Loucy (cell line): ENCODE measurements at regions not wholly inside any gene's neighbourhood (a gene's known extent, or its start where the extent isn't known, plus 50 kb on each side); places are given as distances from the start of the nearest gene placed in this dataset.

Experiments used
- H2AFZ ChIP-seq: fragments of 200-600 bp; sonication (generic); 2 replicates; pipeline ENCODE4 v1.6.0; 2016; ENCODE audit warnings: antibody characterized with exemption, mild to moderate bottlenecking, low read length, moderate library complexity
- H3F3A ChIP-seq: fragments of 200-600 bp; 2 replicates; pipeline ENCODE4 v1.6.0; 2016; ENCODE audit warnings: antibody characterized with exemption, low read depth, mild to moderate bottlenecking
- H3K27me3 ChIP-seq: fragments of 200-600 bp; sonication (generic); 2 replicates; pipeline ENCODE4 v1.6.1; 2014; ENCODE audit warnings: low read length, mild to moderate bottlenecking; ENCODE audit not compliant: insufficient read depth, poor library complexity, severe bottlenecking
- H3K36me3 ChIP-seq: fragments of 200-600 bp; sonication (generic); 2 replicates; pipeline ENCODE4 v1.6.1; 2016; ENCODE audit warnings: low read length; ENCODE audit not compliant: insufficient read depth
- H3K4me1 ChIP-seq: fragments of 200-600 bp; sonication (generic); 2 replicates; pipeline ENCODE4 v1.5.1; 2014; ENCODE audit warnings: low read length, mild to moderate bottlenecking; ENCODE audit not compliant: insufficient read depth, poor library complexity, severe bottlenecking
- H3K4me2 ChIP-seq: fragments of 200-600 bp; sonication (generic); 2 replicates; pipeline ENCODE4 v1.6.0; 2014; ENCODE audit warnings: antibody characterized with exemption, low read length, low read depth, mild to moderate bottlenecking; ENCODE audit not compliant: poor library complexity, severe bottlenecking
- H3K4me3 ChIP-seq: fragments of 200-600 bp; sonication (generic); 2 replicates; pipeline ENCODE4 v1.5.1; 2014; ENCODE audit warnings: low read length, mild to moderate bottlenecking, mixed read lengths; ENCODE audit not compliant: poor library complexity, severe bottlenecking
- H3K79me2 ChIP-seq: fragments of 200-600 bp; sonication (generic); 2 replicates; pipeline ENCODE4 v1.6.1; 2014; ENCODE audit warnings: low read length; ENCODE audit not compliant: insufficient read depth
- H3K9ac ChIP-seq: fragments of 200-600 bp; sonication (generic); 2 replicates; pipeline ENCODE4 v1.6.0; 2014; ENCODE audit warnings: mild to moderate bottlenecking, low read depth, low read length, moderate library complexity; ENCODE audit not compliant: poor library complexity, severe bottlenecking
- H3K9me2 ChIP-seq: fragments of 200-600 bp; sonication (generic); replicated peaks from 2 replicates; pipeline ENCODE4 v1.6.1; 2016; ENCODE audit warnings: low read depth, low read length, mixed read lengths
- H3K9me3 ChIP-seq: fragments of 200-600 bp; sonication (generic); 2 replicates; pipeline ENCODE4 v1.6.1; 2014; ENCODE audit warnings: mild to moderate bottlenecking, antibody characterized with exemption, low read length, low read depth; ENCODE audit not compliant: insufficient read depth
- H4K20me1 ChIP-seq: fragments of 200-600 bp; sonication (generic); 2 replicates; pipeline ENCODE4 v1.6.0; 2014; ENCODE audit warnings: antibody characterized with exemption, low read length, mild to moderate bottlenecking; ENCODE audit not compliant: insufficient read depth, poor library complexity, severe bottlenecking
- EZH2phosphoT487 ChIP-seq: fragments of 200-600 bp; IDR thresholded peaks from 2 replicates; pipeline ENCODE4 v1.6.1; 2018; ENCODE audit warnings: antibody characterized with exemption, mild to moderate bottlenecking, moderate library complexity, borderline replicate concordance
- TF ChIP-seq, protein P1 (sequence below): fragments of 200-600 bp; sonication (generic); conservative IDR thresholded peaks from 2 replicates; pipeline ENCODE4 v1.5.1; 2014; ENCODE audit warnings: mild to moderate bottlenecking, antibody characterized with exemption, low read length

DNA sequence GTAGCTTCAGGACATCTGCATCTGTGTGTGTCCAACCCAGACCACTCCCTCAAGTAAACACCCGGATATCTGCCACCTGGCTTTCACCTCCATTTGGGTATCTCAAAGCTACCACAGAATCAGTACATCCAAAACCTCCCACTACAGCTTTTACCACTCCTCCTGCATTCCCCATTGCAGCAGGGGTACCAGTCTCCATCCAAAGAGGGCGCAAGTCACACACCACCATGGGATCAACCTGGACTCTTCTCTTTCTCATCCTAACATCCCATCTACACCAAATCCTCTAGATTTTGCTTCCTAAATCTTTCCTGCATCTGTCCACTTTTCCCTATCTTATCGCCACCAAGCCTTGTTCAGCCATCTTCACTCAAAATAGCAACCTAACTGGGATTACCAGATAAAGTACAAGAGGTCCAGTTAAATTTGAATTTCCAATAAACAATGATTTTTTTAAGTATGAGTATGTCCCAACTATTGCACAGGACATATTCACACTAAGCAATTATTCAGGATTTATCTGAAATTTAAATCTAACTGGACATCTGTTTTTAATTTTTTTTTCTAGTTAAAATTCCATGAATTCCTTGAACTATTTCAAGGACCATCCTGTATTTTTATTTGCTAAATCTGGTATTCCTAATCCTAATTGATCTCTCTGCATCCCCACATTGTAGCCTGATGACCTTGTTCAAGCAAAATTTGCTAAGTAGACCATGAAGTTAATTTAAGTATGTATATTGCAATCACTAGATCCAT, 164.3 kb upstream of the MLN start:
- Histone ChIP-seq H3K4me2 (no peak overlapping the region), H3F3A (no peaks in the 10 kb centered on the region), H3K9me3 (no peaks in the 10 kb centered on the region), H3K9ac (no peak overlapping the region), H3K27me3 (no peaks in the 10 kb centered on the region), H3K9me2 (no peaks in the 10 kb centered on the region), H4K20me1 (no peaks in the 10 kb centered on the region), H3K4me1 (peaks cover 8% of the 10 kb centered on the region), H3K79me2 (no peaks in the 10 kb centered on the region), H2AFZ (no peak overlapping the region), H3K4me3 (no peak overlapping the region), H3K36me3 (no peaks in the 10 kb centered on the region)
- no peak for TF ChIP-seq EZH2phosphoT487
- TF ChIP-seq, protein P1, sequence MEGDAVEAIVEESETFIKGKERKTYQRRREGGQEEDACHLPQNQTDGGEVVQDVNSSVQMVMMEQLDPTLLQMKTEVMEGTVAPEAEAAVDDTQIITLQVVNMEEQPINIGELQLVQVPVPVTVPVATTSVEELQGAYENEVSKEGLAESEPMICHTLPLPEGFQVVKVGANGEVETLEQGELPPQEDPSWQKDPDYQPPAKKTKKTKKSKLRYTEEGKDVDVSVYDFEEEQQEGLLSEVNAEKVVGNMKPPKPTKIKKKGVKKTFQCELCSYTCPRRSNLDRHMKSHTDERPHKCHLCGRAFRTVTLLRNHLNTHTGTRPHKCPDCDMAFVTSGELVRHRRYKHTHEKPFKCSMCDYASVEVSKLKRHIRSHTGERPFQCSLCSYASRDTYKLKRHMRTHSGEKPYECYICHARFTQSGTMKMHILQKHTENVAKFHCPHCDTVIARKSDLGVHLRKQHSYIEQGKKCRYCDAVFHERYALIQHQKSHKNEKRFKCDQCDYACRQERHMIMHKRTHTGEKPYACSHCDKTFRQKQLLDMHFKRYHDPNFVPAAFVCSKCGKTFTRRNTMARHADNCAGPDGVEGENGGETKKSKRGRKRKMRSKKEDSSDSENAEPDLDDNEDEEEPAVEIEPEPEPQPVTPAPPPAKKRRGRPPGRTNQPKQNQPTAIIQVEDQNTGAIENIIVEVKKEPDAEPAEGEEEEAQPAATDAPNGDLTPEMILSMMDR = peak; percentile 53

DNA sequence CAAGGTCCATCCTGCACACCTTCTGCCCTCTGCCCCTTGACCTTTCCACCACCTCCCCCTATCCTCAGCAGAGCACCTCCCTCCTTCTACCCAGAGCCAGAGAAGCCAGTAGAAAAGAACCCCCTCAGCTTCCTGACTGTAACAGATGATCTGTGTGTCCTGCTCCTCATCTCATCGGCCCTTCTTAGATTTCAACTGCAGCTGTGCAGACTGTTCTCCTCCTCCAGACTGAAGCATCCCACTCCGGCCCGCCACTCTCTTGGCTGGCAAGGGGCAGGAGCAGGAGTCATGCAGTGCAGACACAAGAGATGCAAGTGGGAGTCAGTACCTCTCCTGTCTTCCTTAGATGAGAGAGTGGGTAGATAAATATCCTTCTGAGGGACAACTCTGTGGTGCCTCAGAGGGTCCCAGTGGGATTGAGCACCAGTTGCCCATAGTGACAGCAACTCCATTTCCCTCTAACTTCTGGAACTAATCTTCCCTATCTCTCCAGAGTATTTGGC, 163.5 kb upstream of the MLN start:
- Histone ChIP-seq H3K27me3 (no peaks in the 10 kb centered on the region), H3K9ac (no peak overlapping the region), H3F3A (no peaks in the 10 kb centered on the region), H3K4me3 (no peak overlapping the region), H3K4me1 (peaks cover 16% of the 10 kb centered on the region), H3K4me2 (no peak overlapping the region), H2AFZ (no peak overlapping the region), H4K20me1 (no peaks in the 10 kb centered on the region), H3K79me2 (no peaks in the 10 kb centered on the region), H3K9me2 (no peaks in the 10 kb centered on the region), H3K9me3 (no peaks in the 10 kb centered on the region), H3K36me3 (no peaks in the 10 kb centered on the region)
- TF ChIP-seq, protein P1 = no peak
- TF ChIP-seq EZH2phosphoT487 = no peak

DNA sequence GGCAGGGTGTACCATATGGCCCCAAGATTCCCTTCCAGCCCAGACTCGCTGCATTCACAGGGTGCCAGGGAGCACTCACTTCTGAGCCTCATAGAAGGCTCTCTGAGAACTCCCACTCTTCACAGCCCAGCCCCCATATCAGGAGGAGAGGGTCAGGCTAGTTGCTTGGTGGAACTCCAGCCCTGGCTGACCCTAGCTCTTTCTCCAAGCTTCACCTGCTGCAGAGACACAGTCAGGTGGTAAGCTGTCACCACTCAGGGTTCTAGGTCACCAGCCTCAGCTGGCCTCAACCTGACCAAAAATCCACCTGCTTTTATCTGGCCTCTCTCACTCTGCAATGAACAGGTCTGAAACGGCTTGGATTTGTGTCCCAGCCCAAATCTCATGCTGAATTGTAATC, 162.7 kb upstream of the MLN start:
- Histone ChIP-seq H3K4me1 (peaks cover 19% of the 10 kb centered on the region), H4K20me1 (no peaks in the 10 kb centered on the region), H3K4me3 (no peak overlapping the region), H3K27me3 (no peaks in the 10 kb centered on the region), H2AFZ (no peak overlapping the region), H3K36me3 (no peaks in the 10 kb centered on the region), H3K9me2 (no peaks in the 10 kb centered on the region), H3K4me2 (no peak overlapping the region), H3K9ac (no peak overlapping the region), H3K79me2 (no peaks in the 10 kb centered on the region), H3K9me3 (no peaks in the 10 kb centered on the region), H3F3A (no peaks in the 10 kb centered on the region)
- TF ChIP-seq, protein P1 = no peak
- no peak for TF ChIP-seq EZH2phosphoT487
